ENCODE measurements at regions not wholly inside any gene's neighbourhood (a gene's known extent, or its start where the extent isn't known, plus 50 kb on each side); places are given as distances from the start of the nearest gene placed in this dataset.

DNA sequence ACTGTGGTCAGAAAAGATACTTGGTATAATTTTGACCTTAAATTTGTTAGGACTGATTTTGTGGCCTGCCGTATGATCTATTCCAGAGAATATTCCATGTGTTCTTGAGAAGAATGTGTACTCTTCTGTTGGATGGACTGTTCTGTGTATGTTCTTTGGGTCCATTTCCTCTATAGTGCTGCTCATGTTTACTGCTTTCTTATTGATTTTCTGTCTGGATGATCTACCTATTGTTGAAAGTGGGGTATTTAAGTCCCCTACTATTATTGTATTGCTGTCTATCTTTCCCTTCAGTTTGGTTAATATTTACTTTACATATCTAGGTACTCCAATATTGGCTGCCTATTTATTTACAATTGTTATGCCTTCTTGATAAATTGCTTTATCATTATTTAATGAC, 298.4 kb downstream of the BCKDHB start (continued):
- no peak for TF ChIP-seq ZNF335 (tag by site-specific recombination; conservative IDR thresholded peaks at IDR 0.05)

DNA sequence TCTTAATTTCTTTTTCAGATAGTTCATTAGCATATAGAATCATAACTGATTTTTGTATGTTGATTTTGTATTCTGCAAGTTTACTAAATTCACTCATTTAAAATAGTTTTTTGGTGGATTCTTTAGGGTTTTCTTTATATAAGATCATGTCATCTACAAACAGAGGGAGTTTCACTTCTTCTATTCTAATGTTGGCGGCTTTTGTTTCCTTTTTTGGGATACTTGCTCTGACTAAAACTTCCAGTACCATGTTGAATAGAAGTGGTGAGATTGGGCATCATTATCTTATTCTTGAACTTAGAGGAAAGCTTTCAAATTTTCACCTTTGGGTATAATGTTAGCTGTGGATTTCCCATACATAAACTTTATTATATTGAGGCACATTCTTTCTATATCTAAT, 296.9 kb downstream of the BCKDHB start:
- Histone ChIP-seq H3K27ac (ENCODE audit: extremely low read depth, low read depth, low read length) (no peak overlapping the region), H3K4me1 (ENCODE audit: control insufficient read depth, insufficient read depth, low read length) (no peaks in the 10 kb centered on the region), H3K36me3 (ENCODE audit: control insufficient read depth in 2 of 2, insufficient read depth in 1 of 2, low read length in 2 of 2) (no peaks in the 10 kb centered on the region), H3K4me3 (ENCODE audit: low read depth, low read length) (no peak overlapping the region), H3K9me3 (ENCODE audit: control insufficient read depth, insufficient read depth, low read depth, low read length) (no peaks in the 10 kb centered on the region)
- ChIA-PET CTCF (no interaction called here), POLR2A (no interaction called here)
- TF ChIP-seq ZNF214 (tag by site-specific recombination; IDR thresholded peaks at IDR 0.05; ENCODE audit: borderline replicate concordance), result no peak
- no peak for TF ChIP-seq ZBTB21 (tag by site-specific recombination; IDR thresholded peaks at IDR 0.05)
- no peak for TF ChIP-seq REPIN1 (tag by site-specific recombination; IDR thresholded peaks at IDR 0.05; ENCODE audit: low read depth)
- no peak for TF ChIP-seq ZNF146 (tag by site-specific recombination; IDR thresholded peaks at IDR 0.05)
- no peak for TF ChIP-seq ZFP41 (tag by site-specific recombination; IDR thresholded peaks at IDR 0.05; ENCODE audit: borderline replicate concordance)
- no peak for TF ChIP-seq HOXC10 (CRISPR knock-in tag; IDR thresholded peaks at IDR 0.05)
- no peak for TF ChIP-seq ZIC2 (tag by site-specific recombination; IDR thresholded peaks at IDR 0.05)
- no peak for TF ChIP-seq ZNF121 (tag by site-specific recombination; IDR thresholded peaks at IDR 0.05)

- POLR2A ChIA-PET, result no interaction called here
- CTCF ChIA-PET, result interaction anchor here (0.6 kb wide), 2 partner anchors 27 to 489 kb away, joined by 3 to 6 read pairs; no protein-coding TSS in a partner anchor
- H3K36me3 ChIP-seq (ENCODE audit: control insufficient read depth in 2 of 2, insufficient read depth in 1 of 2, low read length in 2 of 2), result no peaks in the 10 kb centered on the region
These were observed 295.8 kb downstream of the BCKDHB start for GRCh38 chr6:80402266-80402665.

More at GRCh38 chr6:80402266-80402665, 295.8 kb downstream of the BCKDHB start:
- Histone ChIP-seq H3K27ac (ENCODE audit: extremely low read depth, low read depth, low read length) (no peak overlapping the region), H3K4me1 (ENCODE audit: control insufficient read depth, insufficient read depth, low read length) (no peaks in the 10 kb centered on the region), H3K4me3 (ENCODE audit: low read depth, low read length) (no peak overlapping the region), H3K9me3 (ENCODE audit: control insufficient read depth, insufficient read depth, low read depth, low read length) (no peaks in the 10 kb centered on the region)
- no peak for TF ChIP-seq ZNF112 (tag by site-specific recombination; IDR thresholded peaks at IDR 0.05)
- TF ChIP-seq ZNF132 (tag by site-specific recombination; IDR thresholded peaks at IDR 0.05; ENCODE audit: borderline replicate concordance), result no peak
- no peak for TF ChIP-seq ZNF37A (tag by site-specific recombination; IDR thresholded peaks at IDR 0.05)
- no peak for TF ChIP-seq IKZF3 (tag by site-specific recombination; IDR thresholded peaks at IDR 0.05)
- TF ChIP-seq, protein P1, sequence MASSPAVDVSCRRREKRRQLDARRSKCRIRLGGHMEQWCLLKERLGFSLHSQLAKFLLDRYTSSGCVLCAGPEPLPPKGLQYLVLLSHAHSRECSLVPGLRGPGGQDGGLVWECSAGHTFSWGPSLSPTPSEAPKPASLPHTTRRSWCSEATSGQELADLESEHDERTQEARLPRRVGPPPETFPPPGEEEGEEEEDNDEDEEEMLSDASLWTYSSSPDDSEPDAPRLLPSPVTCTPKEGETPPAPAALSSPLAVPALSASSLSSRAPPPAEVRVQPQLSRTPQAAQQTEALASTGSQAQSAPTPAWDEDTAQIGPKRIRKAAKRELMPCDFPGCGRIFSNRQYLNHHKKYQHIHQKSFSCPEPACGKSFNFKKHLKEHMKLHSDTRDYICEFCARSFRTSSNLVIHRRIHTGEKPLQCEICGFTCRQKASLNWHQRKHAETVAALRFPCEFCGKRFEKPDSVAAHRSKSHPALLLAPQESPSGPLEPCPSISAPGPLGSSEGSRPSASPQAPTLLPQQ (tag by site-specific recombination; IDR thresholded peaks at IDR 0.05), result no peak
- no peak for TF ChIP-seq ZNF596 (tag by site-specific recombination; IDR thresholded peaks at IDR 0.05)
- no peak for TF ChIP-seq BCL11A (tag by site-specific recombination; IDR thresholded peaks at IDR 0.05; ENCODE audit: low read depth)
- no peak for TF ChIP-seq ZXDB (tag by site-specific recombination; IDR thresholded peaks at IDR 0.05)
- TF ChIP-seq ZNF621 (tag by site-specific recombination; IDR thresholded peaks at IDR 0.05), result no peak
- TF ChIP-seq, protein P2, sequence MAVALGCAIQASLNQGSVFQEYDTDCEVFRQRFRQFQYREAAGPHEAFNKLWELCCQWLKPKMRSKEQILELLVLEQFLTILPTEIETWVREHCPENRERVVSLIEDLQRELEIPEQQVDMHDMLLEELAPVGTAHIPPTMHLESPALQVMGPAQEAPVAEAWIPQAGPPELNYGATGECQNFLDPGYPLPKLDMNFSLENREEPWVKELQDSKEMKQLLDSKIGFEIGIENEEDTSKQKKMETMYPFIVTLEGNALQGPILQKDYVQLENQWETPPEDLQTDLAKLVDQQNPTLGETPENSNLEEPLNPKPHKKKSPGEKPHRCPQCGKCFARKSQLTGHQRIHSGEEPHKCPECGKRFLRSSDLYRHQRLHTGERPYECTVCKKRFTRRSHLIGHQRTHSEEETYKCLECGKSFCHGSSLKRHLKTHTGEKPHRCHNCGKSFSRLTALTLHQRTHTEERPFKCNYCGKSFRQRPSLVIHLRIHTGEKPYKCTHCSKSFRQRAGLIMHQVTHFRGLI (tag by site-specific recombination; IDR thresholded peaks at IDR 0.05), result no peak
- no peak for TF ChIP-seq ZBTB7A (tag by site-specific recombination; IDR thresholded peaks at IDR 0.05; ENCODE audit: low read depth)
- no peak for TF ChIP-seq SCRT2 (tag by site-specific recombination; IDR thresholded peaks at IDR 0.05)
